GM18867 (cell line): ENCODE measurements at regions not wholly inside any gene's neighbourhood (a gene's known extent, or its start where the extent isn't known, plus 50 kb on each side); places are given as distances from the start of the nearest gene placed in this dataset.

ENCODE experiments used
- ATAC-seq: cut with Tn5 transposase; IDR thresholded peaks from one replicate; pipeline ENCODE4 v1.9.1; 2021; ENCODE audit warnings: mild to moderate bottlenecking, moderate library complexity; ENCODE audit not compliant: unreplicated experiment

GRCh38 chr16:72367851-72368250 is 195.9 kb upstream of the PMFBP1 start:
- no peak for ATAC-seq

- ATAC-seq: no peak
Observed at GRCh38 chr16:72362973-72363372, 191.0 kb upstream of the PMFBP1 start.

GRCh38 chr16:72362476-72362875 is 190.5 kb upstream of the PMFBP1 start:
- ATAC-seq: no peak

DNA sequence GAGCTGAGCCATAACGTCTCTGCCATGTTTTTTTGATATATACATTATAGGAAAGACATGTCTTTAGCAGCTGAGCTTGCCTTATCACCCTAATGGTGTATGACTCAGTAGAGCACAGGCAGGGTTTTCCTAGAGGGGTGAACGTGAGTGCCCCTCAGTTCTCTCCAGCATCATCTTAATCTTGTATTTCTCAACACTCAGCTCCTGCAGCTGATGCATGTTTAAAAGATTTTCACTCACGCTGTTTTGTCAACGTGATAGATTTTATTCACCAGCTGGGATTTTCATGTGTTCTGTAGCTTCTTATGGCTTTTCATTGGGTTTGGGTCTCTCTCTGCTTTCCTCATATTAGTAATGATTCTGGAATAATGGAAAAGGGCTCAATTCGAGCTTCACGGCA is 186.0 kb upstream of the PMFBP1 start:
- no peak for ATAC-seq

- ATAC-seq: no peak
Observed at GRCh38 chr16:72355561-72355960, 183.6 kb upstream of the PMFBP1 start.

DNA sequence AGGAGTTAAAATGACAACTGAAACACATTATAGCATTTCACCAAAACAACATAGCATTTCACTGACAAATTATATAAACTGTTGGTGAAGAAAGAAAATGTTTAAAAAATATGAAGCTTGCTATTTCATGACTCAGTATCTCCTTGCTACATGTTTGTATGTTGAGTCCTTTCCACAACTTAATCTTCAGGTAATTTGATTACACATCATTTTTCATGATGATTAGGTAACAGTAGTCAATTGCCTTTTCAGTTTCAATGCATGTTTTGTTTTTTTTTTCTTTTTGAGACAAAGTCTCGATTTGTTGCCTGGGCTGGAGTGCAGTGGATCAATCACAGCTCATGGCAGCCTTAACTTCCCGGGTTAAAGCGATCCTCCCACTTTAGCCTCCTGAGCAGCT is 177.8 kb upstream of the PMFBP1 start:
- ATAC-seq: no peak

GRCh38 chr16:72332926-72333325 is 161.0 kb upstream of the PMFBP1 start:
- ATAC-seq: no peak

DNA sequence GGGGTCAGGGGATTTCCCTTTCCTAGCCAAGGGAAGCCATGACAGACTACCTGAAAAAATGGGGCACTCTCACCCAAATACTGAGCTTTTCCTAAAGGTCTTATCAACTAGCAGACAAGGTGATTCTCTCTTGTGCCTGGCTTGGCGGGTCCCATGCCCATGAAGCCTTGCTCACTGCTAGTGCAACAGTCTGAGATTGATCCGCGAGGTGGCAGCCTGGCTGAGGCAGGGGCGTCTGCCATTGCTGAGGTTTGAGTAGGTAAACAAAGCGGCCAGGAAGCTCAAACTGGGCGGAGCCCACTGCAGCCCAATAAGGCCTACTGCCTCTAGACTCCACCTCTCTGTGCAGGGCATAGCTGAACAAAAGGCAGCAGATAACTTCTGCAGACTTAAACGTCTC is 152.6 kb upstream of the PMFBP1 start:
- ATAC-seq: no peak

GRCh38 chr16:72317446-72317845 is 145.5 kb upstream of the PMFBP1 start:
- no peak for ATAC-seq

- no peak for ATAC-seq
Observed at GRCh38 chr16:72313903-72314302, 141.9 kb upstream of the PMFBP1 start.

DNA sequence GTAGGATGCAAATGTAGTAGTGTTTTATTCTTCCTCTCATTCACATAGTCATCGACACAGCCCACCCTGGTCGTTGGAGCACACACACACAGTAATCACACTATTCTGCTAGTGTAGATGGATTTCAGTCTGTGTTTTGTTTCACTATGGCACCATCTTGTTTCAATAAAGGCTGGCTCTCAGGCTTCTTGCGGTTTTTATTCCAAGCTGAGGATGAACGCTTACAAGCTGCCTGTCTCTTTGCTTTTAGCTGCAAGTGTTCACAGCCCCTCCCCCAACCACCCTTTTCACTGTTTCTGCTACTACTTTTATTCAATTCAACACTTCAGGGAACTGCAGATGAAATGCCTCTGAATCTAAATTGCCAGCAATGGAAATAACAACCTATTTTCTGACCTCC is 140.9 kb upstream of the PMFBP1 start:
- ATAC-seq: no peak

DNA sequence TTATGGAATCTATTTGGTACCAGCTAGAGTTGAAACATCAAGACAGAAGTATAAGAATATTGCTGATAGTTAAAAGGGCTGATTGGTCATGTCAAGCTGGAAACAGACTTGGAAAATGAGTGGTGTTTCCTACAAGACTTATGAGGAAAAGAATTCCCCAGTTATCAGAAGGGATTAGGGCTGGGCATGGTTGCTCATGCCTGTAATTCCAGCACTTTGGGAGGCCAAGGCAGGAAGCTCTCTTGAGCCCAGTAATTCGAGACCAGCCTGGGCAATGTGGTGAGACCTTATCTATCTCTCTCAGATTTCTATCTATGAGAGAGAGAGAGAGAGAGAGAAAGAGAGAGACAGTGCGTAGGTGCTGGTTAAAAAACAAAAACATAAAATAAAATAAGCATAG is 139.5 kb upstream of the PMFBP1 start:
- ATAC-seq: no peak

DNA sequence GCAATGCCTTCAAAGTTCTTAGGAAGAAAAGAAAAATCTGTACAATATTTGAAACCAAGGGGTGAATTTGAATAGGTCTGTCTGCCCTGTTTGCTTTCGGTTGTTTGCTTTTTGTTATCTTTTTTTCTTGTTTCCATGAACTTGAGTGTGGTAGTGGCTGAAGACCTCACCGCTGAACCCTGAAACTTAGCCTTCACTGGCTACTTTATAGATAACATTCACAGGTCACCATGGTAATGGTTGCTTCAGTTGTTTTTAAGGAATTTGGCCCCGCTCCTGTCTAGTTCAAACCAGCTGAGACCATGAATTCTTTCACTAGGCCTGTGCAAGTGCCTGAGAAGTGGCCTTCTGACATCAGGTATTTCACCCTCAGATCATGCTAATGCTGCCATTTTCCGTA is 137.0 kb upstream of the PMFBP1 start:
- ATAC-seq: no peak

- no peak for ATAC-seq
Observed at GRCh38 chr16:72308396-72308795, 136.4 kb upstream of the PMFBP1 start.

DNA sequence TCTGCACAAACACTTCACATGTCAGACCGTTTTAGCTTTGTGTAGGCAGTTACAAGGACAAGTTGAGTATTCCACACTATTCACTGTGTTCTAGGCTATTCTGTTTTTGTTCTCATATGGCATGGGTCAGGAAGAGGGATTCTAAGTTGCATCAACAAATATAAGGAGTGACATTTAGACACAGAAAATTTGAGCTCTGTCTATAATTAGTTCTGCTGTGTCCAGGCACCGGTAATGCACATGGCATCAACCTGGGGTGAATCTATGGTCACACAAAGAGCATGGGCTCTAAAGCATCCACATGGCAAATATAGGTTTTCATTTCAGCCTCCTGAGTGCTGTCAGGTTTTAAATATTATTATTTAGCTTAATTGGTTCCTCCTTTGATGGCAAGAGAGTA is 130.4 kb upstream of the PMFBP1 start:
- ATAC-seq: no peak

GRCh38 chr16:72301523-72302236 is 129.7 kb upstream of the PMFBP1 start:
- ATAC-seq: no peak

DNA sequence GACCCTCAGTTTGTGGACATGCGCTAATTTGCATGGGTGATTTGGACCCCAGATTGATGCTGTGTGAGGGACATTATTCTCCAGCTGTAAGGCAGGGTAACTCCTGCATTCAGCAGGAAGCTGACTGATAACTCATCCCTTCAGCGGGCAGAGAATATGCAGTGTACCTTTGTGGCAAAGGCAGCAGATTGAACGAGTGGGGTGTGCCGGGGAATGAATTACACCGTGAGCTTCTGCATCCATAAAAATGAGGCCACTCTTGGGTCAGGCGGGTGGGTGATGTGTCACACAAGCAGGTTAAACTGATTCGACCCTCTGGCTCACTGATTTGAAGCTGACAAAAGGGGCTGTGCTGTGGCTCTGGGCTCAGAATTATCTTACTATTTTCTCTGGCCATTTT is 128.9 kb upstream of the PMFBP1 start:
- no peak for ATAC-seq

DNA sequence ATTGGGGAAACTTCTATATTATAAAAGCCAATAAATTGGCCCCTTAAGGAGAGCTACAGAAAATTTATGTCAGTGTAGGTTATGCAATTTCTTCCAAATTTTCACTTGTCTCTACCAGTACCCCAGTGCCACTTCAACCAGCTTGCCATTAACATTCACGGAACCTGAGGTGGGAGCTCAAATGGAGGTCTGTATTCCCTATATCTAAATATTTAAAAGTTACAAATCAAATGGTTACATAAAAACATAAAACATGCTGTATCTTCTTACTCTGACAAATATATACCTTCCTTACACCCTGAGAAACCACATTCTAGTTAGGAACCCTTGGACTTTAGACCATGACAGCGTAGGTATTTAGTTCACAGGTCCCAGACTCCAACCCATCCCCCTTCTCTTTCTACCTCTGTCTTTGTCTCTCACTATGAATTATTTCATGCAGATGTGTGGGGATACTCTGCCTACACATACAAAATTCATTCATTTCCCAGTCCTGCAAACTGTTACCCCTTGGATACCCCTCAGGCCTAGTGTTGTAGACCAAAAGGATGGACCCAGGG is 127.8 kb upstream of the PMFBP1 start:
- no peak for ATAC-seq

- no peak for ATAC-seq
Observed at GRCh38 chr16:72298961-72299360, 127.0 kb upstream of the PMFBP1 start.

DNA sequence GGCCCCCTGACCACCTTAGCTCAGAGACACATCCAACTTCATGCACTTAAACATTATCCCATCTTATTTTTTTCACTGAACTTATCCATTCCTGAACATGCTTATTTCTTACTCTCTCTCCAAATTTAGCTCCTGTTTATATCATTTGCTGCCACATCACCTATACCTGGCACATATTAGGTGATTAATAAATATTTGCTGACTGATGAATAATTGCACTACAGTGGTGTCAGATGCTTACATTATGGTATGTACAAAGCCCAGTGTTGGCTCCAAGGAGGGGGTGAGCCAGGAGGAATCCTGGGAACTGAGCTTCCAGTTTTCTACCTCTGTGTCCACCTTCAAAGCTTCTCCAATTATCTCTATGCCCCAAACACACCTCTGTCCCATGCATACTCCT is 124.0 kb upstream of the PMFBP1 start:
- no peak for ATAC-seq

DNA sequence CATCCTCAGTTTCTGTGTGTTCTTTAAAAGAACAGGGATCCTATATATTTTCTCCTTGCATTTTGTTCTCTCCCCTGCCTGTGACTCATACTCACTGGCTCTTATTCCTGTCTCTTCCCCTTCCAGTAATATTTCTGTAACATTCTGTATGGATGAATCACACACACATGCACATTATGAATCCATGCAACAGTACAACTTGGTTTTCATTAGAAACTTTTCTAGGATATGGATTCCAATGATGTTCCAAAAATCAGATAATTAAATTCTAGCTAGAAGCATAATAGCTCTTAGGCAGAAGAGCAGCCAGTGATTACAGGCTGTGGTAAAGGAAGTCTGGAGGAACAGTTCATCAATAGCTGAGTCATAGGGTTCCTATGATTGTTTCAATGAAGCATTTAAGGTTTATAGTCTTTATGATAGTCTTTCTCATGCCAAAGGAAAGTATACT is 119.6 kb upstream of the PMFBP1 start:
- no peak for ATAC-seq

DNA sequence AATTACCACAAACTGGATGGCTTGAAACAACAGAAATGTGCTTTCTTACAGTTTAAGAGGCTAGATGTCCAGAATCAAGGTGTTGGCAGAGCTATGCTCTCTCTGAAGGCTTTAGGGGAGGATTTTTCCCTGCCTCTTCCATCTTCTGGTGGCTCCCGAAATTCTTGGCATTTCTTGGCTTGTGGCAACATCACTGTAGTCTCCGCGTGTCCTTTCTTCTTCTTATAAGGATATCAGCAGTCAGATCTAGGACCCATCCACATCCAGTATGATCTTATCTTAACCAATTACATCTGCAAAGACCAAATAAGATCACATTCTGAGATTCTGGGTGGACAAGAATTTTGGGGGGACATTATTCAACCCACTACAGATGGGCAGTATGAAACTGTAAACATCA is 119.2 kb upstream of the PMFBP1 start:
- ATAC-seq: no peak

DNA sequence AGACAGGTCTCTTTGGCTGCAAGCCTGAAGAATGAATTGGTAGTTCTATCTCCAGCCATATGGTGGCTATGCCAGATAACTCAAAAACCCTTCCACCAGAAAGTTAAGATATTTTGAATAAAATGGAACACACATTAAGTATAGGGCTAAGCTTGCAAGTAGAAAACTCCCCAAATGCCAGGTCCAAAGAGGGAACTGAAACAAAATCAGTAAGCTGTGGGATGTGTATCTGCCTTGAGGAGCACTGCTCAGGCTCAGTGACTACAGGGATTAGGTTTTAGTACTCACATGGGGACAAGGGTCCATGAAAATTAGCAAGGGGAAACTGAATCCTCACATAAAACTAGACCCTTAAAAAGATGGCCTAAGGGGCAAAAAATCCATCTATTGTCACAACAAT is 115.7 kb upstream of the PMFBP1 start:
- no peak for ATAC-seq
